PFSK-1 (cell line): ENCODE measurements at regions not wholly inside any gene's neighbourhood (a gene's known extent, or its start where the extent isn't known, plus 50 kb on each side); places are given as distances from the start of the nearest gene placed in this dataset.

Source experiments
- FOXP2 ChIP-seq: optimal IDR thresholded peaks from 2 replicates; pipeline ENCODE3; 2011; ENCODE audit warnings: borderline replicate concordance, control low read depth, inconsistent platforms; ENCODE audit not compliant: insufficient read depth; ENCODE audit errors: extremely low read length, extremely low read depth
- POLR2AphosphoS5 ChIP-seq: IDR thresholded peaks from 2 replicates; pipeline ENCODE4 v1.6.1; 2012; ENCODE audit warnings: low read depth, mild to moderate bottlenecking, control low read depth, low read length, moderate library complexity
- SIN3A ChIP-seq: IDR thresholded peaks from 2 replicates; pipeline ENCODE4 v1.6.1; 2012; ENCODE audit warnings: mild to moderate bottlenecking, low read length, moderate library complexity, borderline replicate concordance; ENCODE audit not compliant: insufficient read depth
- TAF1 ChIP-seq: IDR thresholded peaks from 2 replicates; pipeline ENCODE4 v1.6.1; 2012; ENCODE audit warnings: low read length, control low read depth, borderline replicate concordance; ENCODE audit not compliant: insufficient read depth
- TF ChIP-seq, protein P1 (sequence below), 2 experiments: IDR thresholded peaks; 2 replicates each; pipeline versions ENCODE4 v1.6.1 to v1.8.0; 2011 to 2012; ENCODE audit warnings: low read depth in 2 of 2, low read length in 2 of 2, control low read depth in 1 of 2, inconsistent platforms in 1 of 2, mild to moderate bottlenecking in 1 of 2, moderate library complexity in 1 of 2; ENCODE audit not compliant: insufficient read depth in 1 of 2

GRCh38 chr18:1510542-1511179 is 606.0 kb downstream of the ADCYAP1 start:
- no peak for TF ChIP-seq FOXP2
- TF ChIP-seq TAF1 = no peak
- TF ChIP-seq, protein P1, sequence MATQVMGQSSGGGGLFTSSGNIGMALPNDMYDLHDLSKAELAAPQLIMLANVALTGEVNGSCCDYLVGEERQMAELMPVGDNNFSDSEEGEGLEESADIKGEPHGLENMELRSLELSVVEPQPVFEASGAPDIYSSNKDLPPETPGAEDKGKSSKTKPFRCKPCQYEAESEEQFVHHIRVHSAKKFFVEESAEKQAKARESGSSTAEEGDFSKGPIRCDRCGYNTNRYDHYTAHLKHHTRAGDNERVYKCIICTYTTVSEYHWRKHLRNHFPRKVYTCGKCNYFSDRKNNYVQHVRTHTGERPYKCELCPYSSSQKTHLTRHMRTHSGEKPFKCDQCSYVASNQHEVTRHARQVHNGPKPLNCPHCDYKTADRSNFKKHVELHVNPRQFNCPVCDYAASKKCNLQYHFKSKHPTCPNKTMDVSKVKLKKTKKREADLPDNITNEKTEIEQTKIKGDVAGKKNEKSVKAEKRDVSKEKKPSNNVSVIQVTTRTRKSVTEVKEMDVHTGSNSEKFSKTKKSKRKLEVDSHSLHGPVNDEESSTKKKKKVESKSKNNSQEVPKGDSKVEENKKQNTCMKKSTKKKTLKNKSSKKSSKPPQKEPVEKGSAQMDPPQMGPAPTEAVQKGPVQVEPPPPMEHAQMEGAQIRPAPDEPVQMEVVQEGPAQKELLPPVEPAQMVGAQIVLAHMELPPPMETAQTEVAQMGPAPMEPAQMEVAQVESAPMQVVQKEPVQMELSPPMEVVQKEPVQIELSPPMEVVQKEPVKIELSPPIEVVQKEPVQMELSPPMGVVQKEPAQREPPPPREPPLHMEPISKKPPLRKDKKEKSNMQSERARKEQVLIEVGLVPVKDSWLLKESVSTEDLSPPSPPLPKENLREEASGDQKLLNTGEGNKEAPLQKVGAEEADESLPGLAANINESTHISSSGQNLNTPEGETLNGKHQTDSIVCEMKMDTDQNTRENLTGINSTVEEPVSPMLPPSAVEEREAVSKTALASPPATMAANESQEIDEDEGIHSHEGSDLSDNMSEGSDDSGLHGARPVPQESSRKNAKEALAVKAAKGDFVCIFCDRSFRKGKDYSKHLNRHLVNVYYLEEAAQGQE (IDR thresholded peaks at IDR 0.05; ENCODE audit: insufficient read depth in 1 of 2, low read depth in 2 of 2, low read length in 2 of 2) = no peak
- no peak for TF ChIP-seq POLR2AphosphoS5
- no peak for TF ChIP-seq SIN3A

DNA sequence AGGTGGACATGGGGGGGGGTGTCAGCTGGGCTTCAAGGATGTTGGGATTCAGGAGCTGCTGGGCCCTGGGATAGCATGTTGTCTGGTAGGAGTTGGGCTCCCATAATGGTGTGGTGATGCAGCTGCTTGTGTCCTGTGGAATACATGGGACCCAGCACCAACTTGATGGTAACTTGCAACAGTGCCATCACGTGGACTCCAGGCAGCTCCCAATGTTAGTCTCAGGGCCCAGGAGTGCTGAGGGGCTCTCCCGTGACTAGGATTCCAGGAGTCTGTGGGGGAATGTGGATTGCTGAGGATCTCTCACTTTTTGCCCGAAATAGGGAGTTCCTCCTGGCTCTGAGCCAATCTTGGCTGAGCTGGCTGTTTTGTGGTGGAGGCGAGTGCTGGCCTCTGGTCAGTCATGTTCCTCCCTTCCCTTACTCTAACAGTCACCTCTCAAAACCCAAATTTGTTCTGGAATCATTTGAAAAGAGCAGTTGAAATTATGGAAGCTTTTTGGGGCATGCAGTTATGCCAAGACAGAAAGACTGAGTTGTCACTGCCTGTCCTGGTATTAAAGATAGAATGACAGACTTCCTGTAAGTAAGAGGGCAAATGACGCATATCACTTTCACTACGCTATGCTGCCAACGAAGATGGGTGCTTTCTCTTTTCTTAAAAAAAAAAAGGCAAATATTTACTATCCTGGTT is 607.1 kb downstream of the ADCYAP1 start:
- TF ChIP-seq FOXP2 = no peak
- no peak for TF ChIP-seq TAF1
- no peak for TF ChIP-seq POLR2AphosphoS5
- TF ChIP-seq, protein P1 (IDR thresholded peaks at IDR 0.05; ENCODE audit: insufficient read depth in 1 of 2, low read depth in 2 of 2, low read length in 2 of 2) = no peak
- no peak for TF ChIP-seq SIN3A

DNA sequence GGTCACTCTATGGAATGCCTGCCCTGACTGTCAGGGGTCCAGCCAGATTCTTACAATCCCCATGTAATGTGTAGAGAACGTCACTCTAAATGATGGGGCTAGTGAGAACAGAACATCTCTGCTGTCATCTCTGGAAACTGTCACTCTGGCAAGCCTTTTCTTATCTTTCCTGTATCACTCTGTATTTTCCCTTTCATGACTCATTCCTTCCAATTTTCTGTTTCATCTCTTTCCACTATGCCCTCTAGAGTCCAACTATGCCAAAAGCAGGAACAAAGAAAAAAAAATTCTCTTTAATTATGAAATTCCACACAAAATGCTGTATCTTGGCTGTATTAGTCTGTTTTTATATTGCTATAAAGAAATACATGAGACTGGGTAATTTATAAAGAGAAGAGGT is 608.8 kb downstream of the ADCYAP1 start:
- TF ChIP-seq FOXP2 (no peak), TAF1 (no peak)
- TF ChIP-seq, protein P1 (IDR thresholded peaks at IDR 0.05; ENCODE audit: insufficient read depth in 1 of 2, low read depth in 2 of 2, low read length in 2 of 2) = no peak

GRCh38 chr18:1522249-1522615 is 617.6 kb downstream of the ADCYAP1 start:
- TF ChIP-seq, protein P1 (IDR thresholded peaks at IDR 0.05; ENCODE audit: insufficient read depth in 1 of 2, low read depth in 2 of 2, low read length in 2 of 2) = no peak
- TF ChIP-seq POLR2AphosphoS5 (no peak), SIN3A (no peak), TAF1 (no peak), FOXP2 (no peak)

DNA sequence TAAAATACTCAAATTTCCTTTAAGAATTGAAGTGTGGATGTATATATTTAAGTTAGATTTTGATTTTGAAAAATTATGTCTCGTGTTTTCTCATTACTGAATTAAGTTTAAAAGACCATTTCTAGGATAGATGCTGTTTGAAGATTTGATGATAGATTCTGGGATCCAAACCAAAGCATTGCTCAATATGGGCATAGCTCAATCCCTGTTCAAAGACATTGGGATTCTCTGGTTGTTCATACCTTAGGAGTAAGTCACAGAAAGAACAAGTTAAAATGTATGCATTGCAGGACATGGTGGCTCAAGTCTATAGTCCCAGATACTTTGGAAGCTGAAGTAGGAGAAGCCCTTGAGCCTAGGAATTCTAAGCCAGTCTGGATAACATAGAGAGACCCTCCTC is 622.3 kb downstream of the ADCYAP1 start:
- TF ChIP-seq TAF1 (no peak), FOXP2 (no peak), POLR2AphosphoS5 (no peak)
- TF ChIP-seq, protein P1 (IDR thresholded peaks at IDR 0.05; ENCODE audit: insufficient read depth in 1 of 2, low read depth in 2 of 2, low read length in 2 of 2) = no peak
